ENCODE measurements at regions not wholly inside any gene's neighbourhood (a gene's known extent, or its start where the extent isn't known, plus 50 kb on each side); places are given as distances from the start of the nearest gene placed in this dataset.

DNA sequence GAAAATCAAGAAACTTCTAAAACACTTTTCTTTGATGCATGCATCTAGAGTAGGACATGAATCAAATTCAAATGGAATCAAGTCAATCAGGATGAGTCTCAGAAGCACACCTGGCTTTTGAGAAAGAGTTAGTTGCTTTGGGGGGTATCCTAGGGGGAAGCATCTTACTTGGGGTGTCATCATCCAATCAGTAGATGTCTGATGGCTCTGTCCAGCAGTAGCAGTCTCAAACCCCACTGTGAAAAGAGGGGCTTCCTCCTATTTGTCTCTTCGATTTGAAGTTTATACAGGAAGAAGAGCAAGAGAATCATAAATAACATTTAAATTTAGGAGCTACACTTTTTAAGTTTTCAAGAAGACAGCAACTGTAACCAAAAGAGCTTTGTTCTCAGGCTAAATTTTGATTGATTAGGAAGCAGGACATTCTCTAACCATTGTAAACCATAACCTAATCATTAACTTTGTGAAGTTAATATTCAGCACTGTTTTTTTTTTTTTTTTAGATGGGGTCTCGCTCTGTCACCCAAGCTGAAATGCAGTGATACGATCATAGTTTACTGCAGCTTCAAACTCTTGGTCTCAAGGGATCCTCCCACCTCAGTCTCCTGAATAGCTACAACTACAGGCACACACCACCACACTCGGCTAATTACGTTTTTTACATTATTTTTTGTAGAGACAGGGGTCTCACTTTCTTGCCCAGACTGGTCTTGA, 614.7 kb downstream of the CSNK1G3 start:
- POLR2A ChIA-PET: interaction anchor here (0.6 to 1.7 kb wide), 14 partner anchors 8 to 881 kb away, joined by 3 to 7 read pairs (median 3); no protein-coding TSS in a partner anchor
- no TSS peak for BruUV-seq (replicated peaks)
- Histone ChIP-seq H2AFZ (ENCODE audit: low read length) (peak overlapping the region; percentile 52; the same call in 1 of the 2 replicates), H3K4me3 (ENCODE audit: low read depth, low read length, poor library complexity, severe bottlenecking) (no peak overlapping the region), H3K9me3 (ENCODE audit: low read length) (no peaks in the 10 kb centered on the region), H3K9me2 (ENCODE audit: insufficient read depth, low read length) (no peaks in the 10 kb centered on the region), H3K4me1 (ENCODE audit: insufficient read depth, low read length, poor library complexity, severe bottlenecking) (peaks cover 22% of the 10 kb centered on the region), H4K20me1 (ENCODE audit: insufficient read depth, low read length) (no peaks in the 10 kb centered on the region), H3K4me2 (ENCODE audit: low read length) (peak overlapping the region; percentile 33), H3K36me3 (ENCODE audit: insufficient read depth, low read length) (no peaks in the 10 kb centered on the region), H3K27ac (ENCODE audit: low read depth, low read length, poor library complexity, severe bottlenecking) (no peak overlapping the region), H3K79me2 (ENCODE audit: insufficient read depth, low read depth, low read length) (no peaks in the 10 kb centered on the region)
- peak; percentile 39 for DNase-seq (ENCODE audit: low spot score)
- intact Hi-C loops (cut with micrococcal nuclease; ENCODE audit: unreplicated experiment): no loop called here
- TF ChIP-seq, protein P1, sequence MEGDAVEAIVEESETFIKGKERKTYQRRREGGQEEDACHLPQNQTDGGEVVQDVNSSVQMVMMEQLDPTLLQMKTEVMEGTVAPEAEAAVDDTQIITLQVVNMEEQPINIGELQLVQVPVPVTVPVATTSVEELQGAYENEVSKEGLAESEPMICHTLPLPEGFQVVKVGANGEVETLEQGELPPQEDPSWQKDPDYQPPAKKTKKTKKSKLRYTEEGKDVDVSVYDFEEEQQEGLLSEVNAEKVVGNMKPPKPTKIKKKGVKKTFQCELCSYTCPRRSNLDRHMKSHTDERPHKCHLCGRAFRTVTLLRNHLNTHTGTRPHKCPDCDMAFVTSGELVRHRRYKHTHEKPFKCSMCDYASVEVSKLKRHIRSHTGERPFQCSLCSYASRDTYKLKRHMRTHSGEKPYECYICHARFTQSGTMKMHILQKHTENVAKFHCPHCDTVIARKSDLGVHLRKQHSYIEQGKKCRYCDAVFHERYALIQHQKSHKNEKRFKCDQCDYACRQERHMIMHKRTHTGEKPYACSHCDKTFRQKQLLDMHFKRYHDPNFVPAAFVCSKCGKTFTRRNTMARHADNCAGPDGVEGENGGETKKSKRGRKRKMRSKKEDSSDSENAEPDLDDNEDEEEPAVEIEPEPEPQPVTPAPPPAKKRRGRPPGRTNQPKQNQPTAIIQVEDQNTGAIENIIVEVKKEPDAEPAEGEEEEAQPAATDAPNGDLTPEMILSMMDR (conservative IDR thresholded peaks at IDR 0.05; ENCODE audit: low read length): no peak
- no peak for TF ChIP-seq EZH2phosphoT487 (IDR thresholded peaks at IDR 0.05; ENCODE audit: borderline replicate concordance, low read depth, low read length)
- CTCF ChIA-PET (ENCODE audit: unreplicated experiment): interaction anchor here (0.8 kb wide), 2 partner anchors 10 to 23 kb away, joined by 3 read pairs; no protein-coding TSS in a partner anchor

DNA sequence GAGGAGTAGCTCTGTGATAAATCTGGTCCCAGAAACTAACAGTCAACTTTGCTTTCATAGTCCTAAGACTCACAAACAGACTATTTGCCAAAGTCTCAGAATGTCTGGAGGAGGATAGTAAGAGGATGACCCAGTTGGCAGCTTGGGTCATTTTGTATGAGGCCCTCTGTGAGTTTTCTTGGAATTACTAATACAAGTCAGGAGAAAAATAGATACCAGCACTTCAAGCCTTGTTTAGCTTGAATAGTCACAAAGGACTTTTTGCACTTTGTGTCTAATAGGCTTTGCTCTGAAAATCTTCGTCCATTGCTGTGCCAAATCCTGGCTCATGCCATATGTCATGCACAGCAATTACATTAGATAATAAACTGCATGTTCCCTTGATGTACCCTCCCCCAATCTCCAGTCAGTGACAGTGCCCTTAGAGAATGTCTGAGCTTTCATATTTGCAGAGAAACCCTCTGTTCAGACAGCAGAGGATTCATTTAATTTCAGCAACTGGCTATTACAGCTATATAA, 612.8 kb downstream of the CSNK1G3 start:
- Histone ChIP-seq H3K9me3 (ENCODE audit: low read length) (no peaks in the 10 kb centered on the region), H3K79me2 (ENCODE audit: insufficient read depth, low read depth, low read length) (no peaks in the 10 kb centered on the region), H3K27ac (ENCODE audit: low read depth, low read length, poor library complexity, severe bottlenecking) (no peak overlapping the region), H2AFZ (ENCODE audit: low read length) (peak overlapping the region; percentile 59), H4K20me1 (ENCODE audit: insufficient read depth, low read length) (no peaks in the 10 kb centered on the region), H3K4me2 (ENCODE audit: low read length) (peak overlapping the region; percentile 17; the same call in 1 of the 2 replicates), H3K36me3 (ENCODE audit: insufficient read depth, low read length) (no peaks in the 10 kb centered on the region), H3K9me2 (ENCODE audit: insufficient read depth, low read length) (no peaks in the 10 kb centered on the region), H3K4me1 (ENCODE audit: insufficient read depth, low read length, poor library complexity, severe bottlenecking) (peaks cover 22% of the 10 kb centered on the region), H3K4me3 (ENCODE audit: low read depth, low read length, poor library complexity, severe bottlenecking) (no peak overlapping the region)
- CTCF ChIA-PET (ENCODE audit: unreplicated experiment): no interaction called here
- POLR2A ChIA-PET: interaction anchor here (0.7 to 1.9 kb wide), 13 partner anchors 9 to 727 kb away, joined by 3 to 9 read pairs (median 3); no protein-coding TSS in a partner anchor
- intact Hi-C loops (cut with micrococcal nuclease; ENCODE audit: unreplicated experiment): no loop called here
- TF ChIP-seq EZH2phosphoT487 (IDR thresholded peaks at IDR 0.05; ENCODE audit: borderline replicate concordance, low read depth, low read length): no peak
- TF ChIP-seq, protein P1 (conservative IDR thresholded peaks at IDR 0.05; ENCODE audit: low read length): no peak
- BruUV-seq (replicated peaks): no TSS peak
- DNase-seq (ENCODE audit: low spot score): no peak

DNA sequence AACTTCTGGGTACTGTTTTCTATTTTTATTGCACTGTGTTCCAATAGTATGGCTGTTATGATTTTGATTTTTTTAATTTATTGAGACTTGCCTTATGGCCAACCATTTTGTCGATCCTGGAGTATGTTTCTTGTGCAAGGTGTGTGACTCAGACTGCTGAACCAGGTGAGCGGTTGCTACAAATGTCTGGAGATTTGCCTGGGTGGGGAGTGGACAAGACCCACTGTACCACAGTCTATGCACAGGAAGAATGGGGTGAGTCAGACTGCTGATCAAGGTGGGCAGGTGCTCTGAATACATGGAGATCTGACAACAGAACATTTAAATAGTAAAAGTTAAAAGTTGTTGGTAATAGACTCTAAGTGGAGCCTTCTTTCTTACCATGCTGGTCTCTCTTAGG, 609.2 kb downstream of the CSNK1G3 start:
- Histone ChIP-seq H3K9me2 (ENCODE audit: insufficient read depth, low read length) (no peaks in the 10 kb centered on the region), H3K4me2 (ENCODE audit: low read length) (no peak overlapping the region), H3K79me2 (ENCODE audit: insufficient read depth, low read depth, low read length) (no peaks in the 10 kb centered on the region), H3K4me3 (ENCODE audit: low read depth, low read length, poor library complexity, severe bottlenecking) (no peak overlapping the region), H3K4me1 (ENCODE audit: insufficient read depth, low read length, poor library complexity, severe bottlenecking) (peaks cover 10% of the 10 kb centered on the region), H2AFZ (ENCODE audit: low read length) (no peak overlapping the region), H4K20me1 (ENCODE audit: insufficient read depth, low read length) (no peaks in the 10 kb centered on the region), H3K36me3 (ENCODE audit: insufficient read depth, low read length) (no peaks in the 10 kb centered on the region), H3K27ac (ENCODE audit: low read depth, low read length, poor library complexity, severe bottlenecking) (no peak overlapping the region), H3K9me3 (ENCODE audit: low read length) (no peaks in the 10 kb centered on the region)
- CTCF ChIA-PET (ENCODE audit: unreplicated experiment): no interaction called here
- POLR2A ChIA-PET: no interaction called here
- BruUV-seq (replicated peaks): no TSS peak
- no peak for DNase-seq (ENCODE audit: low spot score)
- intact Hi-C loops (cut with micrococcal nuclease; ENCODE audit: unreplicated experiment): no loop called here
- TF ChIP-seq, protein P1 (conservative IDR thresholded peaks at IDR 0.05; ENCODE audit: low read length): no peak
- no peak for TF ChIP-seq EZH2phosphoT487 (IDR thresholded peaks at IDR 0.05; ENCODE audit: borderline replicate concordance, low read depth, low read length)
